PC-9 (cell line): ENCODE measurements at regions not wholly inside any gene's neighbourhood (a gene's known extent, or its start where the extent isn't known, plus 50 kb on each side); places are given as distances from the start of the nearest gene placed in this dataset.

Experiments used
- EZH2 ChIP-seq: fragments of 200-600 bp; sonication (generic); IDR thresholded peaks from 2 replicates; pipeline ENCODE4 v1.8.0; 2017; ENCODE audit warnings: antibody characterized with exemption, low read depth
- TF ChIP-seq, protein P1 (sequence below): fragments of 200-600 bp; sonication (generic); conservative IDR thresholded peaks from 2 replicates; pipeline ENCODE4 v1.6.1; 2017; ENCODE audit warnings: mixed run types, antibody characterized with exemption, mild to moderate bottlenecking, moderate library complexity

DNA sequence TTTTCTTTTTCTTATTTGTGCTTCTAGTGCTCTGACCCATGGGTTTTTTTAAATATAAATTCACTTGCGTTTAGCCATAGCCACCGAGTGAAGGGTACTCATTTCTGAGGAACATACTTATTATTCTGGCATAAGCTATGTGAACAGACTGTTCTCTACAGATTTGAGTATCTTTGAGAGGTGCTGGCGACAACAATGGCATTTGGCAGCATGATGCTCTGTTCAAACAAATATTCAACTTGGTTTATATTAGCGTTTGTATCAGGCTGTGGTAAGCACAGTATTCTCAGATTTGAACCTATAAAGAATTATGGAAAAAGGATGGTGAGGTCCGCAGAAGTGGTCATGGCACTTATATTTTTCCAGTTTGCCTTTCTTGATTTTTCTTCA, 108.7 kb upstream of the LIMCH1 start:
- TF ChIP-seq EZH2 = no peak
- TF ChIP-seq, protein P1, sequence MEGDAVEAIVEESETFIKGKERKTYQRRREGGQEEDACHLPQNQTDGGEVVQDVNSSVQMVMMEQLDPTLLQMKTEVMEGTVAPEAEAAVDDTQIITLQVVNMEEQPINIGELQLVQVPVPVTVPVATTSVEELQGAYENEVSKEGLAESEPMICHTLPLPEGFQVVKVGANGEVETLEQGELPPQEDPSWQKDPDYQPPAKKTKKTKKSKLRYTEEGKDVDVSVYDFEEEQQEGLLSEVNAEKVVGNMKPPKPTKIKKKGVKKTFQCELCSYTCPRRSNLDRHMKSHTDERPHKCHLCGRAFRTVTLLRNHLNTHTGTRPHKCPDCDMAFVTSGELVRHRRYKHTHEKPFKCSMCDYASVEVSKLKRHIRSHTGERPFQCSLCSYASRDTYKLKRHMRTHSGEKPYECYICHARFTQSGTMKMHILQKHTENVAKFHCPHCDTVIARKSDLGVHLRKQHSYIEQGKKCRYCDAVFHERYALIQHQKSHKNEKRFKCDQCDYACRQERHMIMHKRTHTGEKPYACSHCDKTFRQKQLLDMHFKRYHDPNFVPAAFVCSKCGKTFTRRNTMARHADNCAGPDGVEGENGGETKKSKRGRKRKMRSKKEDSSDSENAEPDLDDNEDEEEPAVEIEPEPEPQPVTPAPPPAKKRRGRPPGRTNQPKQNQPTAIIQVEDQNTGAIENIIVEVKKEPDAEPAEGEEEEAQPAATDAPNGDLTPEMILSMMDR = no peak
